ENCODE measurements at regions not wholly inside any gene's neighbourhood (a gene's known extent, or its start where the extent isn't known, plus 50 kb on each side); places are given as distances from the start of the nearest gene placed in this dataset.

GRCh38 chr15:100712226-100712625, 109.8 kb downstream of the ASB7 start:
- intact Hi-C loops (cut with micrococcal nuclease): no loop called here
- Mint-ChIP-seq H3K27ac (no peak overlapping the region), H3K27me3 (no peaks in the 10 kb centered on the region), H3K4me3 (no peak overlapping the region), H3K9me3 (no peaks in the 10 kb centered on the region), H3K4me1 (no peaks in the 10 kb centered on the region), H3K36me3 (ENCODE audit: low read depth) (no peaks in the 10 kb centered on the region)
- ChIA-PET POLR2A (no interaction called here), CTCF (no interaction called here)
- no peak for DNase-seq
- no peak for TF ChIP-seq CTCF (IDR thresholded peaks at IDR 0.05)
- no peak for ATAC-seq (ENCODE audit: low read depth)

GRCh38 chr15:100713163-100713867, 110.9 kb downstream of the ASB7 start:
- no peak for TF ChIP-seq CTCF (IDR thresholded peaks at IDR 0.05)
- no peak overlapping the region for H3K27ac Mint-ChIP-seq
- no peaks in the 10 kb centered on the region for H3K4me1 Mint-ChIP-seq
- no peak overlapping the region for H3K4me3 Mint-ChIP-seq
- H3K36me3 Mint-ChIP-seq (ENCODE audit: low read depth): no peaks in the 10 kb centered on the region
- no peaks in the 10 kb centered on the region for H3K9me3 Mint-ChIP-seq
- DNase-seq (no peak), ATAC-seq (ENCODE audit: low read depth) (no peak)
- ChIA-PET CTCF (no interaction called here), POLR2A (no interaction called here)
- peaks cover 3% of the 10 kb centered on the region for H3K27me3 Mint-ChIP-seq
- intact Hi-C loops (cut with micrococcal nuclease): no loop called here

- H3K4me3 Mint-ChIP-seq: no peak overlapping the region
- H3K27me3 Mint-ChIP-seq: peaks cover 8% of the 10 kb centered on the region
- TF ChIP-seq CTCF (IDR thresholded peaks at IDR 0.05): no peak
- no peaks in the 10 kb centered on the region for H3K9me3 Mint-ChIP-seq
- ChIA-PET POLR2A (no interaction called here), CTCF (no interaction called here)
- DNase-seq (no peak), ATAC-seq (ENCODE audit: low read depth) (no peak)
- intact Hi-C loops (cut with micrococcal nuclease): no loop called here
- no peaks in the 10 kb centered on the region for H3K36me3 Mint-ChIP-seq (ENCODE audit: low read depth)
- H3K27ac Mint-ChIP-seq: no peak overlapping the region
- no peaks in the 10 kb centered on the region for H3K4me1 Mint-ChIP-seq
Measured at GRCh38 chr15:100714034-100714748, 111.8 kb downstream of the ASB7 start.

- no peak for ATAC-seq (ENCODE audit: low read depth)
- ChIA-PET CTCF (no interaction called here), POLR2A (no interaction called here)
- DNase-seq: no peak
- H3K4me3 Mint-ChIP-seq: no peak overlapping the region
- H3K27ac Mint-ChIP-seq: no peak overlapping the region
- intact Hi-C loops (cut with micrococcal nuclease): no loop called here
- no peak for TF ChIP-seq CTCF (IDR thresholded peaks at IDR 0.05)
- no peaks in the 10 kb centered on the region for H3K9me3 Mint-ChIP-seq
- no peaks in the 10 kb centered on the region for H3K36me3 Mint-ChIP-seq (ENCODE audit: low read depth)
- H3K27me3 Mint-ChIP-seq: peaks cover 8% of the 10 kb centered on the region
- H3K4me1 Mint-ChIP-seq: no peaks in the 10 kb centered on the region
Measured at GRCh38 chr15:100714749-100715342, 112.5 kb downstream of the ASB7 start.
